Mesenchymal stem cell (in vitro differentiated cells and primary cell): ENCODE measurements at regions not wholly inside any gene's neighbourhood (a gene's known extent, or its start where the extent isn't known, plus 50 kb on each side); places are given as distances from the start of the nearest gene placed in this dataset.

ENCODE experiments used
- DNase-seq: peaks from one replicate; pipeline ENCODE4 v3.0.0-alpha.2; 2013
- H2AFZ ChIP-seq: one replicate; pipeline ENCODE4 v1.6.1; 2013; ENCODE audit warnings: low read depth, mild to moderate bottlenecking, control low read depth, inconsistent platforms, low read length, moderate library complexity
- H2AK5ac ChIP-seq: 2 replicates; pipeline ENCODE4 v1.6.1; 2013; ENCODE audit warnings: low read length, moderate library complexity, mild to moderate bottlenecking, inconsistent platforms; ENCODE audit not compliant: severe bottlenecking
- H2BK120ac ChIP-seq: one replicate; pipeline ENCODE4 v1.6.1; 2013; ENCODE audit warnings: low read depth, mild to moderate bottlenecking, inconsistent platforms, low read length, moderate library complexity
- H2BK12ac ChIP-seq, 2 experiments: one replicate each; pipeline ENCODE4 v1.6.1; 2013; ENCODE audit warnings: inconsistent platforms in 2 of 2, low read length in 2 of 2, mild to moderate bottlenecking in 2 of 2, moderate library complexity in 2 of 2, control low read depth in 1 of 2
- H2BK15ac ChIP-seq: one replicate; pipeline ENCODE4 v1.6.1; 2013; ENCODE audit warnings: mild to moderate bottlenecking, low read depth, inconsistent platforms; ENCODE audit not compliant: poor library complexity, severe bottlenecking
- H2BK5ac ChIP-seq: 2 replicates; pipeline ENCODE4 v1.6.1; 2013; ENCODE audit warnings: low read depth, mild to moderate bottlenecking, low read length, control low read depth, inconsistent platforms; ENCODE audit not compliant: poor library complexity, severe bottlenecking
- H3K14ac ChIP-seq, 2 experiments: one replicate each; pipeline ENCODE4 v1.6.1; 2013; ENCODE audit warnings: inconsistent platforms in 2 of 2, low read length in 2 of 2, control low read depth in 1 of 2, mild to moderate bottlenecking in 1 of 2, moderate library complexity in 1 of 2
- H3K18ac ChIP-seq, 2 experiments: one replicate each; pipeline ENCODE4 v1.6.1; 2013; ENCODE audit warnings: inconsistent platforms in 2 of 2, low read length in 2 of 2, control low read depth in 1 of 2, low read depth in 1 of 2, mild to moderate bottlenecking in 1 of 2
- H3K23ac ChIP-seq, 2 experiments: one replicate each; pipeline ENCODE4 v1.6.1; 2013; ENCODE audit warnings: inconsistent platforms in 2 of 2, low read length in 2 of 2, mild to moderate bottlenecking in 2 of 2, moderate library complexity in 2 of 2, control low read depth in 1 of 2
- H3K27ac ChIP-seq: 2 replicates; pipeline ENCODE4 v1.5.1; 2013; ENCODE audit warnings: mild to moderate bottlenecking, moderate library complexity, low read length, control low read depth, inconsistent platforms; ENCODE audit not compliant: poor library complexity, severe bottlenecking
- H3K27me3 ChIP-seq, 2 experiments: 2 replicates each; pipeline versions ENCODE4 v1.6.1 to v1.7.0; 2013; ENCODE audit warnings: low read length in 2 of 2, mild to moderate bottlenecking in 2 of 2, moderate library complexity in 2 of 2, control low read depth in 1 of 2, inconsistent platforms in 1 of 2; ENCODE audit not compliant: control insufficient read depth in 1 of 2, insufficient read depth in 1 of 2
- H3K36me3 ChIP-seq, 2 experiments: 2 replicates each; pipeline versions ENCODE4 v1.6.1 to v1.7.0; 2013; ENCODE audit warnings: low read length in 2 of 2, control low read depth in 1 of 2, inconsistent platforms in 1 of 2, low read depth in 1 of 2, mild to moderate bottlenecking in 1 of 2; ENCODE audit not compliant: insufficient read depth in 2 of 2, control insufficient read depth in 1 of 2
- H3K4ac ChIP-seq, 2 experiments: one replicate each; pipeline ENCODE4 v1.6.1; 2013; ENCODE audit warnings: inconsistent platforms in 2 of 2, low read length in 2 of 2, mild to moderate bottlenecking in 2 of 2, moderate library complexity in 2 of 2, control low read depth in 1 of 2, low read depth in 1 of 2
- H3K4me1 ChIP-seq: 2 replicates; pipeline ENCODE4 v1.6.1; 2013; ENCODE audit warnings: low read depth, low read length, control low read depth; ENCODE audit not compliant: control insufficient read depth, insufficient read depth
- H3K4me2 ChIP-seq: 2 replicates; pipeline ENCODE4 v1.6.1; 2013; ENCODE audit warnings: low read length, mild to moderate bottlenecking, inconsistent platforms; ENCODE audit not compliant: poor library complexity, severe bottlenecking
- H3K4me3 ChIP-seq, 2 experiments: 2 replicates each; pipeline versions ENCODE4 v1.5.1 to v1.7.0; 2013; ENCODE audit warnings: low read length in 2 of 2, mild to moderate bottlenecking in 2 of 2, control low read depth in 1 of 2, low read depth in 1 of 2; ENCODE audit not compliant: insufficient read depth in 1 of 2
- H3K79me1 ChIP-seq: replicated peaks from 2 replicates; pipeline ENCODE4 v1.6.1; 2013; ENCODE audit warnings: mild to moderate bottlenecking, control low read depth, low read length, inconsistent platforms; ENCODE audit not compliant: poor library complexity, severe bottlenecking
- H3K9ac ChIP-seq: 2 replicates; pipeline ENCODE4 v1.7.0; 2013; ENCODE audit warnings: mild to moderate bottlenecking, low read length, moderate library complexity
- H3K9me3 ChIP-seq: 2 replicates; pipeline ENCODE4 v1.7.0; 2013; ENCODE audit warnings: mild to moderate bottlenecking, low read length; ENCODE audit not compliant: control insufficient read depth
- H4K8ac ChIP-seq: one replicate; pipeline ENCODE4 v1.6.1; 2013; ENCODE audit warnings: inconsistent platforms, mild to moderate bottlenecking, low read length, moderate library complexity
- H4K91ac ChIP-seq: one replicate; pipeline ENCODE4 v1.6.1; 2013; ENCODE audit warnings: mild to moderate bottlenecking, low read length, inconsistent platforms
- WGBS: methylation state at CpG from one replicate; pipeline ENCODE4 v1.1.7; 2013; ENCODE audit warnings: mixed read lengths; 5-methylcytosine and 5-hydroxymethylcytosine counted together

- no peak overlapping the region for H3K4ac ChIP-seq
- H3K4me1 ChIP-seq: no peaks in the 10 kb centered on the region
- no peak overlapping the region for H3K9ac ChIP-seq
- H4K91ac ChIP-seq: no peak overlapping the region
- no peaks in the 10 kb centered on the region for H3K27me3 ChIP-seq
- H3K36me3 ChIP-seq: no peaks in the 10 kb centered on the region
- no peak for DNase-seq
- H4K8ac ChIP-seq: no peak overlapping the region
- H2BK15ac ChIP-seq: no peak overlapping the region
- no peak overlapping the region for H2AFZ ChIP-seq
- no peak overlapping the region for H2BK12ac ChIP-seq
- 79% methylated on average over 7 of the region's 7 CpGs for WGBS
- H3K14ac ChIP-seq: no peak overlapping the region
- no peak overlapping the region for H3K4me3 ChIP-seq
- H3K23ac ChIP-seq: no peak overlapping the region
- no peak overlapping the region for H3K27ac ChIP-seq
- no peak overlapping the region for H2AK5ac ChIP-seq
- no peak overlapping the region for H3K4me2 ChIP-seq
- no peaks in the 10 kb centered on the region for H3K79me1 ChIP-seq
- H3K9me3 ChIP-seq: peaks cover 3% of the 10 kb centered on the region
- H2BK120ac ChIP-seq: no peak overlapping the region
- no peak overlapping the region for H2BK5ac ChIP-seq
- H3K18ac ChIP-seq: no peak overlapping the region
Observed at GRCh38 chr5:5616247-5616895, 193.9 kb downstream of the ICE1 start.

- no peak overlapping the region for H2BK12ac ChIP-seq
- no peaks in the 10 kb centered on the region for H3K4me1 ChIP-seq
- no peaks in the 10 kb centered on the region for H3K79me1 ChIP-seq
- peaks cover 3% of the 10 kb centered on the region for H3K9me3 ChIP-seq
- H2BK15ac ChIP-seq: no peak overlapping the region
- H3K18ac ChIP-seq: no peak overlapping the region
- H4K8ac ChIP-seq: no peak overlapping the region
- no peak overlapping the region for H2BK5ac ChIP-seq
- no peak for DNase-seq
- H2BK120ac ChIP-seq: no peak overlapping the region
- H3K23ac ChIP-seq: no peak overlapping the region
- H3K27me3 ChIP-seq: no peaks in the 10 kb centered on the region
- H4K91ac ChIP-seq: no peak overlapping the region
- no peak overlapping the region for H3K9ac ChIP-seq
- no peak overlapping the region for H2AFZ ChIP-seq
- WGBS: no CpG with 5 or more reads among the region's 1 CpG
- no peak overlapping the region for H2AK5ac ChIP-seq
- H3K4me3 ChIP-seq: no peak overlapping the region
- H3K4me2 ChIP-seq: no peak overlapping the region
- H3K27ac ChIP-seq: no peak overlapping the region
- H3K36me3 ChIP-seq: no peaks in the 10 kb centered on the region
- no peak overlapping the region for H3K14ac ChIP-seq
- no peak overlapping the region for H3K4ac ChIP-seq
Observed at GRCh38 chr5:5615569-5615968, 193.1 kb downstream of the ICE1 start.

- Histone ChIP-seq H3K18ac (no peak overlapping the region), H3K4me2 (no peak overlapping the region), H3K36me3 (no peaks in the 10 kb centered on the region), H2AK5ac (no peak overlapping the region), H4K8ac (no peak overlapping the region), H3K14ac (no peak overlapping the region), H2BK15ac (no peak overlapping the region), H3K27ac (no peak overlapping the region), H2AFZ (no peak overlapping the region), H3K79me1 (no peaks in the 10 kb centered on the region), H2BK5ac (no peak overlapping the region), H2BK12ac (no peak overlapping the region), H3K9me3 (peaks cover 3% of the 10 kb centered on the region), H2BK120ac (no peak overlapping the region), H3K23ac (no peak overlapping the region), H4K91ac (no peak overlapping the region), H3K27me3 (no peaks in the 10 kb centered on the region), H3K4ac (no peak overlapping the region), H3K4me3 (no peak overlapping the region), H3K9ac (no peak overlapping the region), H3K4me1 (no peaks in the 10 kb centered on the region)
- WGBS: 73% methylated on average over 6 of the region's 6 CpGs
- no peak for DNase-seq
Observed at GRCh38 chr5:5613261-5613990, 190.9 kb downstream of the ICE1 start.

GRCh38 chr5:5612096-5612495, 189.6 kb downstream of the ICE1 start:
- Histone ChIP-seq H3K14ac (no peak overlapping the region), H3K27ac (no peak overlapping the region), H2BK5ac (no peak overlapping the region), H3K79me1 (no peaks in the 10 kb centered on the region), H2BK15ac (no peak overlapping the region), H3K4ac (no peak overlapping the region), H4K8ac (no peak overlapping the region), H4K91ac (no peak overlapping the region), H3K4me1 (no peaks in the 10 kb centered on the region), H2BK12ac (no peak overlapping the region), H3K4me3 (no peak overlapping the region), H3K18ac (no peak overlapping the region), H3K36me3 (no peaks in the 10 kb centered on the region), H3K27me3 (no peaks in the 10 kb centered on the region), H3K9me3 (peaks cover 3% of the 10 kb centered on the region), H2AK5ac (no peak overlapping the region), H3K4me2 (no peak overlapping the region), H2AFZ (no peak overlapping the region), H2BK120ac (no peak overlapping the region), H3K23ac (no peak overlapping the region), H3K9ac (no peak overlapping the region)
- 94% methylated on average over 2 of the region's 2 CpGs for WGBS
- no peak for DNase-seq
